Endothelial cell (in vitro differentiated cells): ENCODE measurements at regions not wholly inside any gene's neighbourhood (a gene's known extent, or its start where the extent isn't known, plus 50 kb on each side); places are given as distances from the start of the nearest gene placed in this dataset.

Experiments used
- DNase-seq: peaks from one replicate; pipeline ENCODE4 v3.0.0; 2021; ENCODE audit warnings: low spot score
- H3K27ac Mint-ChIP-seq: one replicate; pipeline ENCODE4 v1.8.0; 2021; ENCODE audit warnings: mixed read lengths, inconsistent platforms; ENCODE audit not compliant: unreplicated experiment
- H3K27me3 Mint-ChIP-seq: one replicate; pipeline ENCODE4 v1.8.0; 2021; ENCODE audit warnings: mild to moderate bottlenecking, moderate library complexity, mixed read lengths, inconsistent platforms; ENCODE audit not compliant: unreplicated experiment
- H3K36me3 Mint-ChIP-seq: one replicate; pipeline ENCODE4 v1.8.0; 2021; ENCODE audit warnings: mild to moderate bottlenecking, low read depth, mixed read lengths, inconsistent platforms; ENCODE audit not compliant: unreplicated experiment
- H3K4me1 Mint-ChIP-seq: one replicate; pipeline ENCODE4 v1.8.0; 2021; ENCODE audit warnings: mild to moderate bottlenecking, mixed read lengths, inconsistent platforms; ENCODE audit not compliant: unreplicated experiment
- H3K4me3 Mint-ChIP-seq: one replicate; pipeline ENCODE4 v1.8.0; 2021; ENCODE audit warnings: mild to moderate bottlenecking, mixed read lengths, inconsistent platforms; ENCODE audit not compliant: unreplicated experiment
- H3K9me3 Mint-ChIP-seq: one replicate; pipeline ENCODE4 v1.8.0; 2021; ENCODE audit warnings: mixed read lengths, inconsistent platforms; ENCODE audit not compliant: unreplicated experiment
- CTCF ChIP-seq: fragments of 200-600 bp; sonication (generic); IDR thresholded peaks from one replicate; pipeline ENCODE4 v1.5.0; 2021; ENCODE audit warnings: antibody characterized with exemption; ENCODE audit not compliant: unreplicated experiment

- no peaks in the 10 kb centered on the region for H3K4me1 Mint-ChIP-seq
- no peak for DNase-seq
- no peak overlapping the region for H3K4me3 Mint-ChIP-seq
- TF ChIP-seq CTCF: no peak
- no peaks in the 10 kb centered on the region for H3K36me3 Mint-ChIP-seq
- H3K27me3 Mint-ChIP-seq: no peaks in the 10 kb centered on the region
- H3K9me3 Mint-ChIP-seq: peaks cover 3% of the 10 kb centered on the region
- no peak overlapping the region for H3K27ac Mint-ChIP-seq
These were observed 242.3 kb upstream of the BRINP1 start for GRCh38 chr9:119611565-119611964.

GRCh38 chr9:119609277-119609971, 240.2 kb upstream of the BRINP1 start:
- TF ChIP-seq CTCF: no peak
- Mint-ChIP-seq H3K4me3 (no peak overlapping the region), H3K9me3 (peaks cover 3% of the 10 kb centered on the region), H3K4me1 (no peaks in the 10 kb centered on the region), H3K27me3 (no peaks in the 10 kb centered on the region), H3K27ac (no peak overlapping the region), H3K36me3 (no peaks in the 10 kb centered on the region)
- no peak for DNase-seq

GRCh38 chr9:119601632-119602031, 232.4 kb upstream of the BRINP1 start:
- Mint-ChIP-seq H3K4me1 (no peaks in the 10 kb centered on the region), H3K36me3 (no peaks in the 10 kb centered on the region), H3K27ac (no peak overlapping the region), H3K4me3 (no peak overlapping the region), H3K9me3 (no peaks in the 10 kb centered on the region), H3K27me3 (peaks cover 2% of the 10 kb centered on the region)
- no peak for DNase-seq
- no peak for TF ChIP-seq CTCF

- Mint-ChIP-seq H3K9me3 (no peaks in the 10 kb centered on the region), H3K4me3 (no peak overlapping the region), H3K4me1 (no peaks in the 10 kb centered on the region), H3K27me3 (peaks cover 2% of the 10 kb centered on the region), H3K36me3 (no peaks in the 10 kb centered on the region), H3K27ac (no peak overlapping the region)
- DNase-seq: no peak
- TF ChIP-seq CTCF: no peak
These were observed 228.3 kb upstream of the BRINP1 start for GRCh38 chr9:119597499-119597898.

GRCh38 chr9:119596703-119597102, 227.5 kb upstream of the BRINP1 start:
- no peak overlapping the region for H3K4me3 Mint-ChIP-seq
- H3K36me3 Mint-ChIP-seq: no peaks in the 10 kb centered on the region
- H3K27me3 Mint-ChIP-seq: no peaks in the 10 kb centered on the region
- no peaks in the 10 kb centered on the region for H3K9me3 Mint-ChIP-seq
- no peak overlapping the region for H3K27ac Mint-ChIP-seq
- no peak for DNase-seq
- TF ChIP-seq CTCF: no peak
- no peaks in the 10 kb centered on the region for H3K4me1 Mint-ChIP-seq
